ENCODE measurements at regions not wholly inside any gene's neighbourhood (a gene's known extent, or its start where the extent isn't known, plus 50 kb on each side); places are given as distances from the start of the nearest gene placed in this dataset.

- Histone ChIP-seq H3K9me2 (ENCODE audit: insufficient read depth) (no peaks in the 10 kb centered on the region), H3K27me3 (ENCODE audit: insufficient read depth, low read length) (peaks cover 5% of the 10 kb centered on the region; the same call in 1 of the 2 replicates), H3K36me3 (ENCODE audit: control insufficient read depth in 1 of 2, insufficient read depth in 2 of 2, low read length in 2 of 2) (no peaks in the 10 kb centered on the region), H3K4me2 (ENCODE audit: low read length) (no peak overlapping the region), H4K20me1 (ENCODE audit: insufficient read depth) (no peaks in the 10 kb centered on the region), H3K4me3 (replicated peaks in 1 of 2; ENCODE audit: low read depth in 1 of 2, low read length in 2 of 2) (no peak overlapping the region), H2AFZ (ENCODE audit: low read depth, low read length, poor library complexity, severe bottlenecking) (no peak overlapping the region), H3K9me3 (ENCODE audit: control insufficient read depth in 1 of 2, insufficient read depth in 1 of 2, low read depth in 1 of 2, low read length in 2 of 2) (peaks cover 14 to 24% of the 10 kb centered on the region in 2 experiments; a peak in 2 of 4 replicates), H3K9ac (ENCODE audit: low read length) (no peak overlapping the region), H3K4me1 (ENCODE audit: control insufficient read depth in 1 of 2, insufficient read depth in 2 of 2, low read length in 2 of 2) (no peaks in the 10 kb centered on the region), H3K27ac (ENCODE audit: low read depth, low read length) (no peak overlapping the region), H3K79me2 (ENCODE audit: insufficient read depth, low read length) (no peaks in the 10 kb centered on the region)
- POLR2A ChIA-PET, result no interaction called here
- CTCF ChIA-PET, result no interaction called here
- ATAC-seq (no peak), DNase-seq (ENCODE audit: low read depth, low spot score) (no peak)
- no TSS peak for BruUV-seq (replicated peaks)
- intact Hi-C loops (cut with micrococcal nuclease), result no loop called here
- TF ChIP-seq CTCF (IDR thresholded peaks at IDR 0.05 in 2 of 3, conservative IDR thresholded peaks at IDR 0.05 in 1 of 3; ENCODE audit: borderline replicate concordance in 1 of 3, insufficient read depth in 1 of 3, low read depth in 2 of 3, low read length in 2 of 3), result no peak
- TF ChIP-seq SRF (IDR thresholded peaks at IDR 0.05; ENCODE audit: low read depth), result no peak
- no peak for TF ChIP-seq MAX (IDR thresholded peaks at IDR 0.05)
- TF ChIP-seq ZFX (IDR thresholded peaks at IDR 0.05), result no peak
- TF ChIP-seq CEBPB (IDR thresholded peaks at IDR 0.05; ENCODE audit: low read depth), result no peak
- no peak for TF ChIP-seq EZH2 (IDR thresholded peaks at IDR 0.05)
- no peak for TF ChIP-seq POLR2AphosphoS5 (IDR thresholded peaks at IDR 0.05; ENCODE audit: low read depth, low read length)
- TF ChIP-seq ATF3 (IDR thresholded peaks at IDR 0.05), result no peak
- TF ChIP-seq EGR1 (IDR thresholded peaks at IDR 0.05; ENCODE audit: low read depth), result no peak
- no peak for TF ChIP-seq EZH2phosphoT487 (IDR thresholded peaks at IDR 0.05; ENCODE audit: borderline replicate concordance)
- no peak for TF ChIP-seq TCF7L2 (IDR thresholded peaks at IDR 0.05; ENCODE audit: borderline replicate concordance, extremely low read depth, insufficient read depth, insufficient read length)
- TF ChIP-seq SP1 (IDR thresholded peaks at IDR 0.05; ENCODE audit: low read depth), result no peak
- no peak for TF ChIP-seq REST (IDR thresholded peaks at IDR 0.05; ENCODE audit: low read depth)
- TF ChIP-seq ZBTB33 (IDR thresholded peaks at IDR 0.05; ENCODE audit: extremely low read depth, insufficient replicate concordance, low read length), result no peak
- no peak for TF ChIP-seq POLR2A (IDR thresholded peaks at IDR 0.05; ENCODE audit: borderline replicate concordance, extremely low read depth, insufficient read depth, insufficient read length)
- no peak for TF ChIP-seq JUND (IDR thresholded peaks at IDR 0.05)
- no peak for TF ChIP-seq YY1 (IDR thresholded peaks at IDR 0.05; ENCODE audit: extremely low read depth, insufficient replicate concordance, low read depth, low read length)
- no peak for TF ChIP-seq ZNF274 (IDR thresholded peaks at IDR 0.05; ENCODE audit: low read depth, low read length)
- no peak for TF ChIP-seq FOSL1 (IDR thresholded peaks at IDR 0.05; ENCODE audit: low read depth)
- RAD21 ChIA-PET (ENCODE audit: low non-redundant PET in 1 of 2, low total read pairs in 2 of 2, uncharacterized antibody in 2 of 2, unreplicated experiment in 2 of 2), result no interaction called here
Observed at GRCh38 chr1:30478799-30479563, 244.4 kb downstream of the MATN1 start.

All from HCT116 (cell line).